Endothelial cell of umbilical vein (primary cell): ENCODE measurements at regions not wholly inside any gene's neighbourhood (a gene's known extent, or its start where the extent isn't known, plus 50 kb on each side); places are given as distances from the start of the nearest gene placed in this dataset.

Source experiments
- EZH2 ChIP-seq: IDR thresholded peaks from 2 replicates; pipeline ENCODE4 v1.6.1; 2012; ENCODE audit warnings: borderline replicate concordance, low read depth, mild to moderate bottlenecking, moderate library complexity, low read length, inconsistent platforms; ENCODE audit not compliant: severe bottlenecking
- MYC ChIP-seq: IDR thresholded peaks from one replicate; pipeline ENCODE4 v1.6.1; 2011; ENCODE audit warnings: mild to moderate bottlenecking, low read depth, low read length
- POLR2A ChIP-seq: IDR thresholded peaks from 2 replicates; pipeline ENCODE4 v1.6.1; 2012; ENCODE audit warnings: low read depth, mild to moderate bottlenecking, control low read depth, low read length
- POLR2AphosphoS5 ChIP-seq: IDR thresholded peaks from 2 replicates; pipeline ENCODE4 v1.6.1; 2012; ENCODE audit warnings: low read depth, mild to moderate bottlenecking, control low read depth, low read length, moderate library complexity; ENCODE audit not compliant: insufficient read depth
- TF ChIP-seq, protein P1 (sequence below), 2 donors: IDR thresholded peaks; 1 replicate in 1 of 2; 2 replicates in 1 of 2; pipeline ENCODE4 v1.5.1; 2011; ENCODE audit warnings: low read length in 2 of 2, mild to moderate bottlenecking in 2 of 2, moderate library complexity in 2 of 2, control low read depth in 1 of 2, inconsistent platforms in 1 of 2, low read depth in 1 of 2; ENCODE audit not compliant: insufficient read depth in 1 of 2; ENCODE audit errors: extremely low read depth in 1 of 2
- TF ChIP-seq, protein P2 (sequence below): IDR thresholded peaks from 2 replicates; pipeline ENCODE4 v1.6.1; 2011; ENCODE audit not compliant: insufficient read depth, insufficient read length

DNA sequence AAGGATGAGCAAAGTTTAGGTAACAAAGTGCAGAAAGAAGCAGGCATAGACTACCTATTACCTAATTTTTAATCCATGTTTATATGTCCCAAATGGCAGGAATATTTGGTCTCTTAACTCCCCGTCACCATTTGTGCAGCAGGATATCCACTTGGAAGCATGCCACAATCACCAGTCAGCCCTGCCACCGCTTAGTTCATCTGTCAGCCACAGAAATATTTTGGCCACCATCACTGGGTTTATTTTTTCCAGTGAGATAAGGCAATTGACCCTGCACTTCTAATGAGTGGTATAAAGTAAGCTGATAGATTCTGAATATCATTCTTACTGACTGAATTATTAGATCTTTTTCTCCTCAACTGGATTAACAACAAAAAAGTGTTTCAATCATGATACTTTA, 152.9 kb upstream of the SOX2 start:
- TF ChIP-seq, protein P1, sequence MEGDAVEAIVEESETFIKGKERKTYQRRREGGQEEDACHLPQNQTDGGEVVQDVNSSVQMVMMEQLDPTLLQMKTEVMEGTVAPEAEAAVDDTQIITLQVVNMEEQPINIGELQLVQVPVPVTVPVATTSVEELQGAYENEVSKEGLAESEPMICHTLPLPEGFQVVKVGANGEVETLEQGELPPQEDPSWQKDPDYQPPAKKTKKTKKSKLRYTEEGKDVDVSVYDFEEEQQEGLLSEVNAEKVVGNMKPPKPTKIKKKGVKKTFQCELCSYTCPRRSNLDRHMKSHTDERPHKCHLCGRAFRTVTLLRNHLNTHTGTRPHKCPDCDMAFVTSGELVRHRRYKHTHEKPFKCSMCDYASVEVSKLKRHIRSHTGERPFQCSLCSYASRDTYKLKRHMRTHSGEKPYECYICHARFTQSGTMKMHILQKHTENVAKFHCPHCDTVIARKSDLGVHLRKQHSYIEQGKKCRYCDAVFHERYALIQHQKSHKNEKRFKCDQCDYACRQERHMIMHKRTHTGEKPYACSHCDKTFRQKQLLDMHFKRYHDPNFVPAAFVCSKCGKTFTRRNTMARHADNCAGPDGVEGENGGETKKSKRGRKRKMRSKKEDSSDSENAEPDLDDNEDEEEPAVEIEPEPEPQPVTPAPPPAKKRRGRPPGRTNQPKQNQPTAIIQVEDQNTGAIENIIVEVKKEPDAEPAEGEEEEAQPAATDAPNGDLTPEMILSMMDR (IDR thresholded peaks at IDR 0.05; ENCODE audit: extremely low read depth in 1 of 2, insufficient read depth in 1 of 2, low read depth in 1 of 2, low read length in 2 of 2), result no peak
- TF ChIP-seq, protein P2, sequence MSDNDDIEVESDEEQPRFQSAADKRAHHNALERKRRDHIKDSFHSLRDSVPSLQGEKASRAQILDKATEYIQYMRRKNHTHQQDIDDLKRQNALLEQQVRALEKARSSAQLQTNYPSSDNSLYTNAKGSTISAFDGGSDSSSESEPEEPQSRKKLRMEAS, result no peak
- TF ChIP-seq POLR2A (no peak), EZH2 (no peak), POLR2AphosphoS5 (no peak), MYC (no peak)
